ENCODE measurements at regions not wholly inside any gene's neighbourhood (a gene's known extent, or its start where the extent isn't known, plus 50 kb on each side); places are given as distances from the start of the nearest gene placed in this dataset.

DNA sequence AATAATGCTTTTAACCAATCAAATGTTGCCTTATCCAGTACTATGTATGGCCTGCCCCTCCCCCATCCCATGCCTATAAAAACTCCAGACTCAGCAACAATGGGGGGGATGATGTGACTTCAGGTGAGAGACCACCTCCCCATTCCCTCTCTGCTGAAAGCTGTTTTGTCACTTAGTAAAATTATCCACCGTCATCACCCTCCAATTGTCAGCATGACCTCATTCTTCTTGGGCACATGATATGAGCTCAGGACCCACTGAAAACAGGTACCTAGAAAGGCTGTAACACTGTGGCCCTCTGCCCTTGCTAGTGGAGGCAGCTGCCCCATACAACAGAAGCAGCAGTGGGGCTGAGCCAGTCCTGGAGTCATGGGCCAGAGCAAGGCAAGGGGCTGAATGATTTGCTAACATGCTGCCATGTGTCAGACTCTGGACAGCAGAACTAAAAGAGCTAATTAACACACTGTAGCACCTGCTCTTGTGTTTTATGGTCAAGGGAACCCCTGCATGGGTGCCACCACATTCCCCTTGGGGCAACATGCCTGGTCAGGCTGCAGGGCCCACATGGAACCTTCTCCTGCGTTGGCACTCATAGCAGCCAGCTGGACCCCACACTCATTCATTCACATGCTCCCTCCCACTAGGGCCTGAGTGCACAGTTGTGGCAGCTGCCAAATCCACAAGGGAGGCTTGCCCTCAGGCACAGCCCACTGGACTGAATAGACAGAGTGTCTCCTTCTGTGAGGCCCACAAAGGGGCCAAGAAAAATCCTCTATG is 722.2 kb upstream of the PCDH20 start:
- H3K4me3 ChIP-seq (ENCODE audit: low read length), result no peak overlapping the region
- H3K4me2 ChIP-seq (ENCODE audit: low read length), result no peak overlapping the region
- TF ChIP-seq EZH2phosphoT487 (IDR thresholded peaks at IDR 0.05; ENCODE audit: low read depth) (no peak), CTCF (IDR thresholded peaks at IDR 0.05; ENCODE audit: low read depth, low read length) (no peak)
- no peaks in the 10 kb centered on the region for H4K20me1 ChIP-seq (ENCODE audit: insufficient read depth, low read length)
- peaks cover 15% of the 10 kb centered on the region; the same call in 1 of the 2 replicates for H3K9me3 ChIP-seq (ENCODE audit: insufficient read depth, low read length)
- no peaks in the 10 kb centered on the region for H3K27me3 ChIP-seq (ENCODE audit: low read depth, low read length)
- H3K9ac ChIP-seq (ENCODE audit: low read length), result no peak overlapping the region
- H3K27ac ChIP-seq (ENCODE audit: low read length), result no peak overlapping the region
- no peaks in the 10 kb centered on the region for H3K79me2 ChIP-seq (ENCODE audit: low read length)
- H3K36me3 ChIP-seq (replicated peaks; ENCODE audit: low read depth, low read length), result peaks cover 7% of the 10 kb centered on the region
- no peaks in the 10 kb centered on the region for H3K4me1 ChIP-seq (ENCODE audit: low read length)
- no peak overlapping the region for H2AFZ ChIP-seq (ENCODE audit: low read depth, low read length)

DNA sequence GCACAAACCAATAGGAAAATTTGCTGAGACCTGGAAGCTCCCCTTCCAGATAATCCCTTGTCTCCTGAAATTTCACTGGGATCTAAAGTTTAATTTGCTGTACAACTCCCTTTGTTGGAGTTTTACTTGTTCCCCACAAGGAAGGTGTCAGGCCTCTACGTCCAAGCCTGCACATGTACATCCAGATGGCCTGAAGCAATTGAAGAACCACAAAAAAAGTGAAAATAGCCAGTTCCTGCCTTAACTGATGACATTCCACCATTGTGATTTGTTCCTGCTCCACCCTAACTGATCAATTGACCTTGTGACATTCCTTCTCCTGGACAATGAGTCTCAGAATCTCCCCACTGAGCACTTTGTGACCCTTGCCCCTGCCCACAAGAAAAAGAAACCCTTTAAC is 716.0 kb upstream of the PCDH20 start:
- no peaks in the 10 kb centered on the region for H3K27me3 ChIP-seq (ENCODE audit: low read depth, low read length)
- no peaks in the 10 kb centered on the region for H3K79me2 ChIP-seq (ENCODE audit: low read length)
- no peak overlapping the region for H3K4me2 ChIP-seq (ENCODE audit: low read length)
- H3K9me3 ChIP-seq (ENCODE audit: insufficient read depth, low read length), result no peaks in the 10 kb centered on the region
- H3K27ac ChIP-seq (ENCODE audit: low read length), result no peak overlapping the region
- H3K9ac ChIP-seq (ENCODE audit: low read length), result no peak overlapping the region
- no peak for TF ChIP-seq CTCF (IDR thresholded peaks at IDR 0.05; ENCODE audit: low read depth, low read length)
- no peak for TF ChIP-seq EZH2phosphoT487 (IDR thresholded peaks at IDR 0.05; ENCODE audit: low read depth)
- no peak overlapping the region for H2AFZ ChIP-seq (ENCODE audit: low read depth, low read length)
- H4K20me1 ChIP-seq (ENCODE audit: insufficient read depth, low read length), result no peaks in the 10 kb centered on the region
- no peaks in the 10 kb centered on the region for H3K36me3 ChIP-seq (replicated peaks; ENCODE audit: low read depth, low read length)
- H3K4me3 ChIP-seq (ENCODE audit: low read length), result no peak overlapping the region
- H3K4me1 ChIP-seq (ENCODE audit: low read length), result no peaks in the 10 kb centered on the region

GRCh38 chr13:62130062-62130970 is 714.7 kb upstream of the PCDH20 start:
- H3K9me3 ChIP-seq (ENCODE audit: insufficient read depth, low read length), result no peaks in the 10 kb centered on the region
- H3K4me3 ChIP-seq (ENCODE audit: low read length), result no peak overlapping the region
- H2AFZ ChIP-seq (ENCODE audit: low read depth, low read length), result no peak overlapping the region
- no peak overlapping the region for H3K4me2 ChIP-seq (ENCODE audit: low read length)
- no peaks in the 10 kb centered on the region for H3K79me2 ChIP-seq (ENCODE audit: low read length)
- H3K9ac ChIP-seq (ENCODE audit: low read length), result no peak overlapping the region
- TF ChIP-seq EZH2phosphoT487 (IDR thresholded peaks at IDR 0.05; ENCODE audit: low read depth) (no peak), CTCF (IDR thresholded peaks at IDR 0.05; ENCODE audit: low read depth, low read length) (no peak)
- H3K36me3 ChIP-seq (replicated peaks; ENCODE audit: low read depth, low read length), result no peaks in the 10 kb centered on the region
- no peak overlapping the region for H3K27ac ChIP-seq (ENCODE audit: low read length)
- H4K20me1 ChIP-seq (ENCODE audit: insufficient read depth, low read length), result no peaks in the 10 kb centered on the region
- no peaks in the 10 kb centered on the region for H3K4me1 ChIP-seq (ENCODE audit: low read length)
- no peaks in the 10 kb centered on the region for H3K27me3 ChIP-seq (ENCODE audit: low read depth, low read length)

DNA sequence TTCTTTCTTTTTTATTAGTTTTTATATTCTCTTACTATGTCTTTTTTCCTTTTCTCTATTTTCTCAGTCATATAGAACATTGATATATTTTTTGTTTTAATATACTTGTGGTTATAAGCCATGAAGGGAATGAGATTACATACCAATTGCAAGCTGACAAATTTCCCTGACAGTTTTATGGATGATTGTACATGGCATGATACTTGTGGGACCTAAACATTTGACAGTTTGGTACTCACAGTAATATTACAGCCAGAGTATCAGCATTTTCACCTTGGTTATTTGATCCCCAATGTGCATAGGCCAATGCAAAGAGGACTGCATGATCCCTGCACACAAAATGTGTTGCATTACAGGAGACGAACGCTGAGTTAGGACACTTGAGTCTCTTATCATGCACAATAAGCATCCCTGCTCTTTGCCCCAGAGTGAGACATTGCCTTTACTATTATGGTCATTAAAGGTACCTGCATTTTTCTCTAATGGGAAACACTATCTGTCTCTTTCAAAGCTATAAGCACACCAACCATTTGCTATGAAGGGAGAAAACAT is 713.4 kb upstream of the PCDH20 start:
- Histone ChIP-seq H3K9ac (ENCODE audit: low read length) (no peak overlapping the region), H3K36me3 (replicated peaks; ENCODE audit: low read depth, low read length) (no peaks in the 10 kb centered on the region), H3K27ac (ENCODE audit: low read length) (no peak overlapping the region), H3K4me1 (ENCODE audit: low read length) (no peaks in the 10 kb centered on the region), H4K20me1 (ENCODE audit: insufficient read depth, low read length) (no peaks in the 10 kb centered on the region), H3K4me2 (ENCODE audit: low read length) (no peak overlapping the region), H3K79me2 (ENCODE audit: low read length) (no peaks in the 10 kb centered on the region), H3K27me3 (ENCODE audit: low read depth, low read length) (no peaks in the 10 kb centered on the region), H3K9me3 (ENCODE audit: insufficient read depth, low read length) (no peaks in the 10 kb centered on the region), H3K4me3 (ENCODE audit: low read length) (no peak overlapping the region), H2AFZ (ENCODE audit: low read depth, low read length) (no peak overlapping the region)
- TF ChIP-seq CTCF (IDR thresholded peaks at IDR 0.05; ENCODE audit: low read depth, low read length) (no peak), EZH2phosphoT487 (IDR thresholded peaks at IDR 0.05; ENCODE audit: low read depth) (no peak)
